ENCODE measurements at regions not wholly inside any gene's neighbourhood (a gene's known extent, or its start where the extent isn't known, plus 50 kb on each side); places are given as distances from the start of the nearest gene placed in this dataset.

GRCh38 chr3:168338161-168338560 lies 242.4 kb upstream of the GOLIM4 start (continued):
- TF ChIP-seq ETS1 (IDR thresholded peaks at IDR 0.05): no peak
- no peak for TF ChIP-seq CTCF (conservative IDR thresholded peaks at IDR 0.05; ENCODE audit: low read depth in 2 of 2)
- no peak for TF ChIP-seq ZNF331 (CRISPR knock-in tag; IDR thresholded peaks at IDR 0.05; ENCODE audit: low read depth)
- TF ChIP-seq EZH2phosphoT487 (IDR thresholded peaks at IDR 0.05; ENCODE audit: unreplicated experiment): no peak
- TF ChIP-seq EZH2 (IDR thresholded peaks at IDR 0.05; ENCODE audit: low read depth, unreplicated experiment): no peak
- TF ChIP-seq POLR2AphosphoS5 (IDR thresholded peaks at IDR 0.05; ENCODE audit: low read depth): no peak
- no peak for TF ChIP-seq NANOG (IDR thresholded peaks at IDR 0.05; ENCODE audit: borderline replicate concordance)
- no peak for TF ChIP-seq CREB1 (CRISPR knock-in tag; IDR thresholded peaks at IDR 0.05; ENCODE audit: low read depth)
- TF ChIP-seq STAT1 (IDR thresholded peaks at IDR 0.05; ENCODE audit: unreplicated experiment): no peak

GRCh38 chr3:168336276-168336675 lies 240.6 kb upstream of the GOLIM4 start:
- Mint-ChIP-seq H3K27me3 (ENCODE audit: insufficient read depth, low read depth, poor library complexity) (no peaks in the 10 kb centered on the region), H3K4me3 (no peak overlapping the region), H3K9me3 (no peaks in the 10 kb centered on the region), H3K27ac (no peak overlapping the region), H3K36me3 (ENCODE audit: low read depth) (no peaks in the 10 kb centered on the region), H3K4me1 (peaks cover 9% of the 10 kb centered on the region; the same call in 1 of the 3 replicates)
- no peaks in the 10 kb centered on the region for H3K4me1 ChIP-seq (ENCODE audit: insufficient read depth)
- 0 out of 2 replicates have a peak, but pooled peaks cover 3% of the 10 kb centered on the region for H3K9me2 ChIP-seq (ENCODE audit: insufficient read depth)
- no peak for ATAC-seq
- H4K20me1 ChIP-seq (replicated peaks; ENCODE audit: insufficient read depth): no peaks in the 10 kb centered on the region
- H3K4me3 ChIP-seq: no peak overlapping the region
- H3K79me2 ChIP-seq (replicated peaks; ENCODE audit: insufficient read depth): no peaks in the 10 kb centered on the region
- no peaks in the 10 kb centered on the region for H3K36me3 ChIP-seq (ENCODE audit: insufficient read depth)
- no peak for DNase-seq (ENCODE audit: low spot score)
- no peak overlapping the region for H3K27ac ChIP-seq (ENCODE audit: low read depth)
- H3K4me2 ChIP-seq: no peak overlapping the region
- no peaks in the 10 kb centered on the region for H3K27me3 ChIP-seq (ENCODE audit: insufficient read depth)
- H2AFZ ChIP-seq: no peak overlapping the region
- no peaks in the 10 kb centered on the region for H3F3A ChIP-seq (replicated peaks; ENCODE audit: low read depth)
- TF ChIP-seq CREB1 (CRISPR knock-in tag; IDR thresholded peaks at IDR 0.05; ENCODE audit: low read depth) (no peak), POLR2AphosphoS5 (IDR thresholded peaks at IDR 0.05; ENCODE audit: low read depth) (no peak), REST (IDR thresholded peaks at IDR 0.05; ENCODE audit: unreplicated experiment) (no peak), ZNF462 (CRISPR knock-in tag; IDR thresholded peaks at IDR 0.05) (no peak), EZH2 (IDR thresholded peaks at IDR 0.05; ENCODE audit: low read depth, unreplicated experiment) (no peak)

All from GM23338 (cell line).